ENCODE measurements at regions not wholly inside any gene's neighbourhood (a gene's known extent, or its start where the extent isn't known, plus 50 kb on each side); places are given as distances from the start of the nearest gene placed in this dataset.

DNA sequence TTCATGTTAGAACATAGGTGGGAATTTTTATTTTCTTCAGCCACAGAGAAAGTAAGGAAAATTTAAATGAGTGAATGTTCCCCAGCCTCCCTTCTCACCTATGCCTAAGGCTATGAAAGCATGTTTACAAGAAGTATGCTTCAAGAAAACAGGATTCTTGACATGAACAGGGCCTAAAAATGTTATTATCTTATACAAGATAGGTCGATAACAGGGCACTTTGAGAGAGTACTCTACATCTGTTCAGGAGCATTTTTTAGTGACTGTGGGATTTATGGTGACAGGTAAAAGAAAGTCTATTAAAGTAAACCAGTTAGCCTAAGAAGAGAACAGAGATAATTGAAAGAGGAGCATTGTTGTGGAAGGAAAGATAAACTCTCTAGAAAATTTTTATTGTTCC is 222.9 kb upstream of the DAAM1 start:
- intact Hi-C loops (cut with micrococcal nuclease) = no loop called here
- no peak for FAIRE-seq
- TF ChIP-seq, protein P1, sequence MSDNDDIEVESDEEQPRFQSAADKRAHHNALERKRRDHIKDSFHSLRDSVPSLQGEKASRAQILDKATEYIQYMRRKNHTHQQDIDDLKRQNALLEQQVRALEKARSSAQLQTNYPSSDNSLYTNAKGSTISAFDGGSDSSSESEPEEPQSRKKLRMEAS (IDR thresholded peaks at IDR 0.05; ENCODE audit: insufficient read depth, insufficient read length) = no peak
- TF ChIP-seq, protein P2, sequence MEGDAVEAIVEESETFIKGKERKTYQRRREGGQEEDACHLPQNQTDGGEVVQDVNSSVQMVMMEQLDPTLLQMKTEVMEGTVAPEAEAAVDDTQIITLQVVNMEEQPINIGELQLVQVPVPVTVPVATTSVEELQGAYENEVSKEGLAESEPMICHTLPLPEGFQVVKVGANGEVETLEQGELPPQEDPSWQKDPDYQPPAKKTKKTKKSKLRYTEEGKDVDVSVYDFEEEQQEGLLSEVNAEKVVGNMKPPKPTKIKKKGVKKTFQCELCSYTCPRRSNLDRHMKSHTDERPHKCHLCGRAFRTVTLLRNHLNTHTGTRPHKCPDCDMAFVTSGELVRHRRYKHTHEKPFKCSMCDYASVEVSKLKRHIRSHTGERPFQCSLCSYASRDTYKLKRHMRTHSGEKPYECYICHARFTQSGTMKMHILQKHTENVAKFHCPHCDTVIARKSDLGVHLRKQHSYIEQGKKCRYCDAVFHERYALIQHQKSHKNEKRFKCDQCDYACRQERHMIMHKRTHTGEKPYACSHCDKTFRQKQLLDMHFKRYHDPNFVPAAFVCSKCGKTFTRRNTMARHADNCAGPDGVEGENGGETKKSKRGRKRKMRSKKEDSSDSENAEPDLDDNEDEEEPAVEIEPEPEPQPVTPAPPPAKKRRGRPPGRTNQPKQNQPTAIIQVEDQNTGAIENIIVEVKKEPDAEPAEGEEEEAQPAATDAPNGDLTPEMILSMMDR (IDR thresholded peaks at IDR 0.05; ENCODE audit: extremely low read depth in 1 of 2, insufficient read depth in 1 of 2, low read depth in 1 of 2, low read length in 2 of 2) = no peak
- TF ChIP-seq POLR2A (IDR thresholded peaks at IDR 0.05; ENCODE audit: low read depth, low read length) (no peak), JUN (IDR thresholded peaks at IDR 0.05; ENCODE audit: borderline replicate concordance, insufficient read depth, insufficient read length, low read depth) (no peak), EZH2 (IDR thresholded peaks at IDR 0.05; ENCODE audit: borderline replicate concordance, low read depth, low read length, severe bottlenecking) (no peak), MYC (IDR thresholded peaks at IDR 0.05; ENCODE audit: low read depth, low read length) (no peak), POLR2AphosphoS5 (IDR thresholded peaks at IDR 0.05; ENCODE audit: insufficient read depth, low read depth, low read length) (no peak), FOS (IDR thresholded peaks at IDR 0.05; ENCODE audit: borderline replicate concordance, insufficient read depth, low read length) (no peak), GATA2 (IDR thresholded peaks at IDR 0.05; ENCODE audit: insufficient read depth, insufficient read length, low read depth, low read length) (no peak)

More for the DNA sequence above, 222.9 kb upstream of the DAAM1 start:
- H3K9me3 ChIP-seq (replicated peaks; ENCODE audit: control insufficient read depth, insufficient read depth, low read length) = no peaks in the 10 kb centered on the region
- H3K4me2 ChIP-seq (ENCODE audit: insufficient read depth, low read length) = no peak overlapping the region
- no peak overlapping the region for H3K27ac ChIP-seq (ENCODE audit: insufficient read depth, low read depth, low read length)
- no peaks in the 10 kb centered on the region for H4K20me1 ChIP-seq (replicated peaks; ENCODE audit: control insufficient read depth, extremely low read depth, insufficient read depth, low read length)
- H3K79me2 ChIP-seq (ENCODE audit: control insufficient read depth, insufficient read depth, low read length) = no peaks in the 10 kb centered on the region
- POLR2A ChIA-PET = no interaction called here
- H3K4me1 ChIP-seq (ENCODE audit: control insufficient read depth, extremely low read depth, insufficient read depth, low read length) = no peaks in the 10 kb centered on the region
- dilution Hi-C loops (cut with MboI; ENCODE audit: extremely low pct_ligation_motif_present, low sequenced_read_pairs) = no loop called here
- CTCF ChIA-PET = interaction anchor here (1.2 to 1.7 kb wide), 3 partner anchors 55 to 464 kb away, joined by 3 to 7 read pairs (median 3); no protein-coding TSS in a partner anchor
- no peaks in the 10 kb centered on the region for H3K36me3 ChIP-seq (ENCODE audit: control insufficient read depth in 2 of 2, extremely low read depth in 1 of 2, insufficient read depth in 2 of 2, low read length in 2 of 2)
- H3K27me3 ChIP-seq (ENCODE audit: control insufficient read depth in 2 of 2, insufficient read depth in 2 of 2, low read length in 2 of 2) = no peaks in the 10 kb centered on the region
- no peak overlapping the region for H3K4me3 ChIP-seq (replicated peaks in 1 of 3; ENCODE audit: insufficient read depth in 1 of 3, low read depth in 1 of 3, low read length in 3 of 3)
- no TSS peak for BruUV-seq (replicated peaks)
- no peak overlapping the region for H2AFZ ChIP-seq (ENCODE audit: low read depth, low read length)
- no peaks in the 10 kb centered on the region for H3K9me1 ChIP-seq (replicated peaks; ENCODE audit: control insufficient read depth, extremely low read depth, insufficient read depth, low read length)
- H3K9ac ChIP-seq (replicated peaks; ENCODE audit: extremely low read depth, insufficient read depth, low read length) = no peak overlapping the region
- DNase-seq (ENCODE audit: low read depth, low spot score) = no peak
